Liver (tissue), 8 donors: ENCODE measurements at regions not wholly inside any gene's neighbourhood (a gene's known extent, or its start where the extent isn't known, plus 50 kb on each side); places are given as distances from the start of the nearest gene placed in this dataset.

Source experiments
- DNase-seq: peaks from one replicate; pipeline ENCODE4 v3.0.0-alpha.2; 2017; ENCODE audit warnings: low spot score
- H3K27ac ChIP-seq, 2 donors: one replicate each; pipeline ENCODE4 v1.7.0; 2013; ENCODE audit warnings: inconsistent platforms in 2 of 2, low read length in 2 of 2, control low read depth in 1 of 2, low read depth in 1 of 2, mild to moderate bottlenecking in 1 of 2
- H3K27me3 ChIP-seq, 4 donors: one replicate each; pipeline versions ENCODE4 v1.6.1 to v1.7.0; 2013; ENCODE audit warnings: low read length in 3 of 4, inconsistent platforms in 1 of 4, mild to moderate bottlenecking in 1 of 4, moderate library complexity in 1 of 4; ENCODE audit not compliant: control insufficient read depth in 4 of 4, insufficient read depth in 4 of 4
- H3K36me3 ChIP-seq, 4 donors: one replicate each; pipeline versions ENCODE4 v1.6.1 to v1.7.0; 2013; ENCODE audit warnings: low read length in 3 of 4, mild to moderate bottlenecking in 3 of 4, low read depth in 1 of 4, moderate library complexity in 1 of 4; ENCODE audit not compliant: control insufficient read depth in 4 of 4, insufficient read depth in 3 of 4
- H3K4me1 ChIP-seq, 4 donors: one replicate each; pipeline versions ENCODE4 v1.6.1 to v1.7.0; 2013; ENCODE audit warnings: low read length in 3 of 4, mild to moderate bottlenecking in 3 of 4, moderate library complexity in 1 of 4; ENCODE audit not compliant: control insufficient read depth in 4 of 4, insufficient read depth in 4 of 4
- H3K4me3 ChIP-seq, 3 donors: one replicate each; pipeline versions ENCODE4 v1.6.1 to v1.7.0; 2013; ENCODE audit warnings: low read length in 3 of 3, control low read depth in 1 of 3, low read depth in 1 of 3, mild to moderate bottlenecking in 1 of 3
- H3K9ac ChIP-seq, 2 donors: one replicate each; pipeline ENCODE4 v1.7.0; 2013; ENCODE audit warnings: low read length in 2 of 2, mild to moderate bottlenecking in 2 of 2, moderate library complexity in 2 of 2, control low read depth in 1 of 2, low read depth in 1 of 2
- H3K9me3 ChIP-seq, 4 donors: one replicate each; pipeline versions ENCODE4 v1.6.1 to v1.7.0; 2013; ENCODE audit warnings: low read length in 3 of 4; ENCODE audit not compliant: control insufficient read depth in 4 of 4
- EGR1 ChIP-seq, 2 donors: IDR thresholded peaks; 2 replicates each; pipeline ENCODE4 v1.6.1; 2016 to 2018; ENCODE audit warnings: antibody characterized with exemption in 2 of 2, low read depth in 2 of 2
- FOXA1 ChIP-seq: IDR thresholded peaks from 2 replicates; pipeline ENCODE4 v1.6.1; 2016; ENCODE audit warnings: antibody characterized with exemption
- FOXA2 ChIP-seq: IDR thresholded peaks from 2 replicates; pipeline ENCODE4 v1.6.1; 2016; ENCODE audit warnings: antibody characterized with exemption
- GABPA ChIP-seq, 2 donors: IDR thresholded peaks in 1 of 2; conservative IDR thresholded peaks in 1 of 2; 2 replicates each; pipeline ENCODE4 v1.6.1; 2016; ENCODE audit warnings: antibody characterized with exemption in 2 of 2, mild to moderate bottlenecking in 1 of 2, moderate library complexity in 1 of 2
- HNF4A ChIP-seq, 2 donors: conservative IDR thresholded peaks; 2 replicates each; pipeline ENCODE4 v1.6.1; 2016; ENCODE audit warnings: antibody characterized with exemption in 2 of 2, mild to moderate bottlenecking in 2 of 2
- HNF4G ChIP-seq: IDR thresholded peaks from 2 replicates; pipeline ENCODE4 v1.6.1; 2016; ENCODE audit warnings: antibody characterized with exemption
- JUND ChIP-seq, 2 donors: IDR thresholded peaks; 2 replicates each; pipeline ENCODE4 v1.6.1; 2016; ENCODE audit warnings: antibody characterized with exemption in 2 of 2
- NR2F2 ChIP-seq: IDR thresholded peaks from 2 replicates; pipeline ENCODE4 v1.6.1; 2016; ENCODE audit warnings: antibody characterized with exemption
- RAD21 ChIP-seq, 2 donors: IDR thresholded peaks; 2 replicates each; pipeline ENCODE4 v1.6.1; 2016; ENCODE audit warnings: antibody characterized with exemption in 2 of 2, mild to moderate bottlenecking in 2 of 2
- RXRA ChIP-seq, 2 donors: IDR thresholded peaks; 2 replicates each; pipeline ENCODE4 v1.6.1; 2017 to 2018; ENCODE audit warnings: antibody characterized with exemption in 2 of 2, mild to moderate bottlenecking in 1 of 2
- SP1 ChIP-seq: IDR thresholded peaks from 2 replicates; pipeline ENCODE4 v1.6.1; 2018; ENCODE audit warnings: antibody characterized with exemption, mild to moderate bottlenecking
- YY1 ChIP-seq: IDR thresholded peaks from 2 replicates; pipeline ENCODE4 v1.6.1; 2016; ENCODE audit warnings: antibody characterized with exemption, mild to moderate bottlenecking
- WGBS: extraction: QIAGEN DNeasy Blood & Tissue Kit; methylation state at CpG from one replicate; pipeline ENCODE4 v1.1.7; 2013; 5-methylcytosine and 5-hydroxymethylcytosine counted together
- TF ChIP-seq, protein P1 (sequence below): IDR thresholded peaks from 2 replicates; pipeline ENCODE4 v1.6.1; 2016; ENCODE audit warnings: antibody characterized with exemption, mild to moderate bottlenecking
- TF ChIP-seq, protein P2 (sequence below): IDR thresholded peaks from 2 replicates; pipeline ENCODE4 v1.6.1; 2016; ENCODE audit warnings: antibody characterized with exemption
- TF ChIP-seq, protein P3 (sequence below): IDR thresholded peaks from 2 replicates; pipeline ENCODE4 v1.6.1; 2016; ENCODE audit warnings: antibody characterized with exemption
- TF ChIP-seq, protein P4 (sequence below): fragments of 150-350 bp; IDR thresholded peaks from 2 replicates; pipeline ENCODE4 v1.5.1; 2017; ENCODE audit warnings: improper control_type of control experiment, low read depth, low read length; ENCODE audit not compliant: missing input control
- TF ChIP-seq, protein P5 (sequence below): IDR thresholded peaks from 2 replicates; pipeline ENCODE4 v1.6.1; 2016; ENCODE audit warnings: antibody characterized with exemption
- donor health status: healthy.
- donor health status: healthy.
- donor health status: healthy.
- donor health status: healthy.
- donor health status: healthy.

DNA sequence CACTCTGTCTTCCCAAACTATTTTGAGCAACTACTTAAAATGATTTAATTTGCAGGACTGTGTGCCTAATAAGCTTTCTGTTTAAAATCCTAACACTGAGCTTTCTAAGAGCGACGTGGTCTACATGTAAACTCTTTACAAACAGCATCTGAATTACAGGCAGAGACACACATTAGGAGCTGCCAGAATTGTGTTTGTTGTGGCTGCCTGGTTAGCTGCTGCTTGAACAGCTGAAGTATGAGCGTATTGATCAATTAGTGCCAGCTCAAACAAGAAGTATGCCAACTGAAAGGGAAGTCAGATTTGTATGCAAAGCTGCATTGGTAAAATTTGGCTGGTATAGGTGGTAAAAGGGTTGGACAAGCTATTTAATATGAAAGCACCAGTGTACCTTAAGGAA, 384.4 kb downstream of the PCDH7 start:
- H3K27me3 ChIP-seq: no peaks in the 10 kb centered on the region
- no peak for DNase-seq
- TF ChIP-seq, protein P1, sequence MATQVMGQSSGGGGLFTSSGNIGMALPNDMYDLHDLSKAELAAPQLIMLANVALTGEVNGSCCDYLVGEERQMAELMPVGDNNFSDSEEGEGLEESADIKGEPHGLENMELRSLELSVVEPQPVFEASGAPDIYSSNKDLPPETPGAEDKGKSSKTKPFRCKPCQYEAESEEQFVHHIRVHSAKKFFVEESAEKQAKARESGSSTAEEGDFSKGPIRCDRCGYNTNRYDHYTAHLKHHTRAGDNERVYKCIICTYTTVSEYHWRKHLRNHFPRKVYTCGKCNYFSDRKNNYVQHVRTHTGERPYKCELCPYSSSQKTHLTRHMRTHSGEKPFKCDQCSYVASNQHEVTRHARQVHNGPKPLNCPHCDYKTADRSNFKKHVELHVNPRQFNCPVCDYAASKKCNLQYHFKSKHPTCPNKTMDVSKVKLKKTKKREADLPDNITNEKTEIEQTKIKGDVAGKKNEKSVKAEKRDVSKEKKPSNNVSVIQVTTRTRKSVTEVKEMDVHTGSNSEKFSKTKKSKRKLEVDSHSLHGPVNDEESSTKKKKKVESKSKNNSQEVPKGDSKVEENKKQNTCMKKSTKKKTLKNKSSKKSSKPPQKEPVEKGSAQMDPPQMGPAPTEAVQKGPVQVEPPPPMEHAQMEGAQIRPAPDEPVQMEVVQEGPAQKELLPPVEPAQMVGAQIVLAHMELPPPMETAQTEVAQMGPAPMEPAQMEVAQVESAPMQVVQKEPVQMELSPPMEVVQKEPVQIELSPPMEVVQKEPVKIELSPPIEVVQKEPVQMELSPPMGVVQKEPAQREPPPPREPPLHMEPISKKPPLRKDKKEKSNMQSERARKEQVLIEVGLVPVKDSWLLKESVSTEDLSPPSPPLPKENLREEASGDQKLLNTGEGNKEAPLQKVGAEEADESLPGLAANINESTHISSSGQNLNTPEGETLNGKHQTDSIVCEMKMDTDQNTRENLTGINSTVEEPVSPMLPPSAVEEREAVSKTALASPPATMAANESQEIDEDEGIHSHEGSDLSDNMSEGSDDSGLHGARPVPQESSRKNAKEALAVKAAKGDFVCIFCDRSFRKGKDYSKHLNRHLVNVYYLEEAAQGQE: no peak
- no peak for TF ChIP-seq RAD21 (IDR thresholded peaks at IDR 0.05)
- TF ChIP-seq HNF4A (conservative IDR thresholded peaks at IDR 0.05): no peak
- no peak for TF ChIP-seq FOXA1
- TF ChIP-seq, protein P2, sequence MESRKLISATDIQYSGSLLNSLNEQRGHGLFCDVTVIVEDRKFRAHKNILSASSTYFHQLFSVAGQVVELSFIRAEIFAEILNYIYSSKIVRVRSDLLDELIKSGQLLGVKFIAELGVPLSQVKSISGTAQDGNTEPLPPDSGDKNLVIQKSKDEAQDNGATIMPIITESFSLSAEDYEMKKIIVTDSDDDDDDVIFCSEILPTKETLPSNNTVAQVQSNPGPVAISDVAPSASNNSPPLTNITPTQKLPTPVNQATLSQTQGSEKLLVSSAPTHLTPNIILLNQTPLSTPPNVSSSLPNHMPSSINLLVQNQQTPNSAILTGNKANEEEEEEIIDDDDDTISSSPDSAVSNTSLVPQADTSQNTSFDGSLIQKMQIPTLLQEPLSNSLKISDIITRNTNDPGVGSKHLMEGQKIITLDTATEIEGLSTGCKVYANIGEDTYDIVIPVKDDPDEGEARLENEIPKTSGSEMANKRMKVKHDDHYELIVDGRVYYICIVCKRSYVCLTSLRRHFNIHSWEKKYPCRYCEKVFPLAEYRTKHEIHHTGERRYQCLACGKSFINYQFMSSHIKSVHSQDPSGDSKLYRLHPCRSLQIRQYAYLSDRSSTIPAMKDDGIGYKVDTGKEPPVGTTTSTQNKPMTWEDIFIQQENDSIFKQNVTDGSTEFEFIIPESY: no peak
- no peak for TF ChIP-seq YY1
- TF ChIP-seq, protein P3, sequence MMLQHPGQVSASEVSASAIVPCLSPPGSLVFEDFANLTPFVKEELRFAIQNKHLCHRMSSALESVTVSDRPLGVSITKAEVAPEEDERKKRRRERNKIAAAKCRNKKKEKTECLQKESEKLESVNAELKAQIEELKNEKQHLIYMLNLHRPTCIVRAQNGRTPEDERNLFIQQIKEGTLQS: no peak
- no peak for TF ChIP-seq EGR1 (IDR thresholded peaks at IDR 0.05; ENCODE audit: low read depth in 2 of 2)
- TF ChIP-seq FOXA2: no peak
- TF ChIP-seq, protein P4, sequence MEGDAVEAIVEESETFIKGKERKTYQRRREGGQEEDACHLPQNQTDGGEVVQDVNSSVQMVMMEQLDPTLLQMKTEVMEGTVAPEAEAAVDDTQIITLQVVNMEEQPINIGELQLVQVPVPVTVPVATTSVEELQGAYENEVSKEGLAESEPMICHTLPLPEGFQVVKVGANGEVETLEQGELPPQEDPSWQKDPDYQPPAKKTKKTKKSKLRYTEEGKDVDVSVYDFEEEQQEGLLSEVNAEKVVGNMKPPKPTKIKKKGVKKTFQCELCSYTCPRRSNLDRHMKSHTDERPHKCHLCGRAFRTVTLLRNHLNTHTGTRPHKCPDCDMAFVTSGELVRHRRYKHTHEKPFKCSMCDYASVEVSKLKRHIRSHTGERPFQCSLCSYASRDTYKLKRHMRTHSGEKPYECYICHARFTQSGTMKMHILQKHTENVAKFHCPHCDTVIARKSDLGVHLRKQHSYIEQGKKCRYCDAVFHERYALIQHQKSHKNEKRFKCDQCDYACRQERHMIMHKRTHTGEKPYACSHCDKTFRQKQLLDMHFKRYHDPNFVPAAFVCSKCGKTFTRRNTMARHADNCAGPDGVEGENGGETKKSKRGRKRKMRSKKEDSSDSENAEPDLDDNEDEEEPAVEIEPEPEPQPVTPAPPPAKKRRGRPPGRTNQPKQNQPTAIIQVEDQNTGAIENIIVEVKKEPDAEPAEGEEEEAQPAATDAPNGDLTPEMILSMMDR: no peak
- no peak for TF ChIP-seq JUND (IDR thresholded peaks at IDR 0.05)
- TF ChIP-seq GABPA (IDR thresholded peaks at IDR 0.05 in 1 of 2, conservative IDR thresholded peaks at IDR 0.05 in 1 of 2): no peak
- TF ChIP-seq, protein P5, sequence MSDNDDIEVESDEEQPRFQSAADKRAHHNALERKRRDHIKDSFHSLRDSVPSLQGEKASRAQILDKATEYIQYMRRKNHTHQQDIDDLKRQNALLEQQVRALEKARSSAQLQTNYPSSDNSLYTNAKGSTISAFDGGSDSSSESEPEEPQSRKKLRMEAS: no peak
- TF ChIP-seq NR2F2: no peak
- no peak for TF ChIP-seq SP1
- 49% methylated on average over 3 of the region's 3 CpGs for WGBS
- no peak overlapping the region for H3K9ac ChIP-seq
- H3K4me1 ChIP-seq: no peaks in the 10 kb centered on the region
- H3K4me3 ChIP-seq: no peak overlapping the region
- no peaks in the 10 kb centered on the region for H3K9me3 ChIP-seq
- H3K27ac ChIP-seq: no peak overlapping the region
- no peaks in the 10 kb centered on the region for H3K36me3 ChIP-seq

DNA sequence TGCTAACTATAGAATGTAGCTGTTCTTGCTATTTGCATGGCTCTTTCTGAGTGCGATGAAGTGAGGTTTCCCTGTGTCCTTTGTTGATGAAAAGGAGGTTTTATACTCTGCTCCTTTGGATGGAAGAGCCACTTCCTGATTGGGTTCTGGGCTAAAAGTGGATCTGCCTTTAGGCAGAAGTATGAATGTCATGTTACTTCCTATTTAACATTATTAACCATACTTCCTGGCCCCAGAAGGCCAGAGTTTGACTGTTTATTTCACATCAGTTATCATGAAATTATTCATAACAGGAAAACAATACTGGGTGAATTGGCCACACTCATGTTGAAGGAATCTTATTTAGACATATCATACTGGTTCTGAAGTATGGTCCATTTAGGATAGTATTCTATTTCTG, 386.2 kb downstream of the PCDH7 start:
- H3K36me3 ChIP-seq: no peaks in the 10 kb centered on the region
- H3K27me3 ChIP-seq: no peaks in the 10 kb centered on the region
- TF ChIP-seq, protein P5: no peak
- TF ChIP-seq, protein P2: no peak
- TF ChIP-seq NR2F2 (no peak), HNF4G (no peak), RXRA (IDR thresholded peaks at IDR 0.05) (no peak)
- TF ChIP-seq, protein P3: no peak
- 75% methylated on average over 1 of the region's 1 CpG for WGBS
- no peaks in the 10 kb centered on the region for H3K9me3 ChIP-seq
- no peak overlapping the region for H3K27ac ChIP-seq
- H3K4me3 ChIP-seq: no peak overlapping the region
- H3K4me1 ChIP-seq: no peaks in the 10 kb centered on the region
- no peak overlapping the region for H3K9ac ChIP-seq
- no peak for DNase-seq
